ENCODE measurements at regions not wholly inside any gene's neighbourhood (a gene's known extent, or its start where the extent isn't known, plus 50 kb on each side); places are given as distances from the start of the nearest gene placed in this dataset.

GRCh38 chr17:13346081-13346533 is 255.6 kb downstream of the HS3ST3A1 start:
- Histone ChIP-seq H3K27ac (no peak overlapping the region), H3K36me3 (no peaks in the 10 kb centered on the region), H3K9me3 (no peaks in the 10 kb centered on the region), H3K27me3 (no peaks in the 10 kb centered on the region), H3K4me3 (no peak overlapping the region), H3K4me1 (no peaks in the 10 kb centered on the region)
- 53 to 55% methylated on average over 2 of the region's 2 CpGs for WGBS, 2 donors
- TF ChIP-seq EP300 (IDR thresholded peaks at IDR 0.05): no peak
- no peak for TF ChIP-seq CTCF (IDR thresholded peaks at IDR 0.05)
- TF ChIP-seq POLR2A (IDR thresholded peaks at IDR 0.05): no peak
- no peak for DNase-seq (ENCODE audit: low spot score in 2 of 2)

GRCh38 chr17:13338421-13338820 is 263.3 kb downstream of the HS3ST3A1 start:
- peaks cover 0 to 8% (median 0%) of the 10 kb centered on the region in 4 donors for H3K4me1 ChIP-seq
- DNase-seq (ENCODE audit: low spot score in 2 of 2): no peak
- H3K4me3 ChIP-seq: peak overlapping the region in 1 of 4 donors; percentile 32
- H3K27me3 ChIP-seq: no peaks in the 10 kb centered on the region
- H3K36me3 ChIP-seq: no peaks in the 10 kb centered on the region
- 90 to 91% methylated on average over 1 of the region's 1 CpG for WGBS, 2 donors
- no peak overlapping the region for H3K27ac ChIP-seq
- TF ChIP-seq POLR2A (IDR thresholded peaks at IDR 0.05) (no peak), CTCF (IDR thresholded peaks at IDR 0.05) (no peak), EP300 (IDR thresholded peaks at IDR 0.05) (no peak)
- no peaks in the 10 kb centered on the region for H3K9me3 ChIP-seq

- no peak overlapping the region for H3K27ac ChIP-seq
- peak in 1 of 2 donors; percentile 63 for DNase-seq (ENCODE audit: low spot score in 2 of 2)
- no peak for TF ChIP-seq POLR2A (IDR thresholded peaks at IDR 0.05)
- TF ChIP-seq CTCF (IDR thresholded peaks at IDR 0.05): peak; percentile 48 to 73 (median 67)
- no peak for TF ChIP-seq EP300 (IDR thresholded peaks at IDR 0.05)
- 3% methylated on average over 12 of the region's 12 CpGs for WGBS, 2 donors
- H3K4me1 ChIP-seq: peaks cover 0 to 8% (median 0%) of the 10 kb centered on the region in 4 donors
- H3K36me3 ChIP-seq: no peaks in the 10 kb centered on the region
- no peaks in the 10 kb centered on the region for H3K9me3 ChIP-seq
- peak overlapping the region in 2 of 4 donors; percentile 9 to 32 for H3K4me3 ChIP-seq
- H3K27me3 ChIP-seq: no peaks in the 10 kb centered on the region
These were observed 263.8 kb downstream of the HS3ST3A1 start for GRCh38 chr17:13337864-13338371.

GRCh38 chr17:13337151-13337550 is 264.6 kb downstream of the HS3ST3A1 start:
- H3K27ac ChIP-seq: no peak overlapping the region
- no peak overlapping the region for H3K4me3 ChIP-seq
- no peak for DNase-seq (ENCODE audit: low spot score in 2 of 2)
- H3K9me3 ChIP-seq: no peaks in the 10 kb centered on the region
- H3K4me1 ChIP-seq: peaks cover 0 to 8% (median 0%) of the 10 kb centered on the region in 4 donors
- no peak for TF ChIP-seq CTCF (IDR thresholded peaks at IDR 0.05)
- no peak for TF ChIP-seq EP300 (IDR thresholded peaks at IDR 0.05)
- no peak for TF ChIP-seq POLR2A (IDR thresholded peaks at IDR 0.05)
- H3K27me3 ChIP-seq: no peaks in the 10 kb centered on the region
- 56 to 57% methylated on average over 5 of the region's 5 CpGs for WGBS, 2 donors
- no peaks in the 10 kb centered on the region for H3K36me3 ChIP-seq

- TF ChIP-seq CTCF (IDR thresholded peaks at IDR 0.05) (no peak), POLR2A (IDR thresholded peaks at IDR 0.05) (no peak), EP300 (IDR thresholded peaks at IDR 0.05) (no peak)
- H3K4me1 ChIP-seq: peaks cover 0 to 8% (median 0%) of the 10 kb centered on the region in 4 donors
- 82 to 100% methylated on average over 1 of the region's 1 CpG for WGBS, 2 donors
- H3K27ac ChIP-seq: no peak overlapping the region
- H3K9me3 ChIP-seq: no peaks in the 10 kb centered on the region
- H3K4me3 ChIP-seq: no peak overlapping the region
- H3K27me3 ChIP-seq: no peaks in the 10 kb centered on the region
- no peaks in the 10 kb centered on the region for H3K36me3 ChIP-seq
- no peak for DNase-seq (ENCODE audit: low spot score in 2 of 2)
These were observed 267.4 kb downstream of the HS3ST3A1 start for GRCh38 chr17:13334374-13334773.

All from tibial nerve (tissue), 4 donors.